HG03558 (cell line): ENCODE measurements at regions not wholly inside any gene's neighbourhood (a gene's known extent, or its start where the extent isn't known, plus 50 kb on each side); places are given as distances from the start of the nearest gene placed in this dataset.
"Not testable (repeated sequence)": the region's sequence is repeated elsewhere in the genome, so short reads cannot be mapped to it uniquely, and the experiment has no call there.

Experiments
- ATAC-seq: cut with Tn5 transposase; IDR thresholded peaks from one replicate; pipeline ENCODE4 v1.9.1; 2021; ENCODE audit warnings: moderate number of reproducible peaks; ENCODE audit not compliant: unreplicated experiment; ENCODE audit errors: extremely low read depth

DNA sequence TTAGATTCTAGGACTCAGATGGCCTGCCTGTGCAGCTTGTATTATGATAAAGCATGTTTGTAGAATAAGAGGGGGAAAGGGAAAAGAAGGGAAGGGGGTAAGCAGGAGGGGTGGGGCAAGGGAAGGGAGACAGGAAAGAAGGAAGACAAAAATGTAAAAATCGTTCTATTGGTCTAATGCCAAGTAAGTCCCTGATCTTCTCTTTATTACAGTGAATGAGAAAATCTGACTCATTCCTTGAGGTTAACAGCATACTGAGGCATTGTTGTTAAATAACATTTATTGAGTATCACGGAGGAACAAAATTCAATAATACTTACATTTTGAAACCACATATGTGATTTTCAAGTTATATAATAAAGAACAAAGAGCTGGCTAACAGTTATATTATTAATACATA, 1534.7 kb downstream of the OLFM4 start:
- ATAC-seq, result no peak

DNA sequence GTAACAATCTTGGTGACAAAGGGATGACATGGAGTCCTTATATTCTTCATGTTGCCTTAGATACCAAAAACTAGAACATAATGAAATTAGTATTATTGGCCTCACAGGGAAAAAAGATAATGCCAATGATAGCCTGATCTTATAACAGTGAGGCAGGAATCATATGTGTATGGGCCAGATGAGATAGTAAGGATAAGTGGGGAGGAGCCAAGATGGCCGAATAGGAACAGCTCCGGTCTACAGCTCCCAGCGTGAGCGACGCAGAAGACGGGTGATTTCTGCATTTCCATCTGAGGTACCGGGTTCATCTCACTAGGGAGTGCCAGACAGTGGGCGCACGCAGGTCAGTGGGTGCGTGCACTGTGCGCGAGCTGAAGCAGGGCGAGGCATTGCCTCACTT, 1543.4 kb downstream of the OLFM4 start:
- ATAC-seq, result not testable (repeated sequence)

DNA sequence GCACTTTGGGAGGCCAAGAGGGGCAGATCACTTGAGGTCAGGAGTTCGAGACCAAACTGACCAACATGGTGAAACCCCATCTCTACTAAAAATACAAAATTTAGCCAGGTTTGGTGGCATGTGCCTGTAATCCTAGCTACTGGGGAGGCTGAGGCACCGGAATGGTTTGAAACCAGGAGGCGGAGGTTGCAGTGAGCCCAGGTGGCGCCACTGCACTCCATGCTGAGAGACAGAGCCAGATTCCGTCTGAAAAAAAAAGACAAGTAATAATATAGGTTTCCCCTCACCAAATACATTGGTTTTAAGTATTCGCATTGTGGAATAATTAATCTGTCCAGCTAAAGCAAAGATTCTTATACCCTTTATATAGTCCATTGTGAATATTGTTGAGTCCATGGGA, 1544.6 kb downstream of the OLFM4 start:
- ATAC-seq, result no peak

DNA sequence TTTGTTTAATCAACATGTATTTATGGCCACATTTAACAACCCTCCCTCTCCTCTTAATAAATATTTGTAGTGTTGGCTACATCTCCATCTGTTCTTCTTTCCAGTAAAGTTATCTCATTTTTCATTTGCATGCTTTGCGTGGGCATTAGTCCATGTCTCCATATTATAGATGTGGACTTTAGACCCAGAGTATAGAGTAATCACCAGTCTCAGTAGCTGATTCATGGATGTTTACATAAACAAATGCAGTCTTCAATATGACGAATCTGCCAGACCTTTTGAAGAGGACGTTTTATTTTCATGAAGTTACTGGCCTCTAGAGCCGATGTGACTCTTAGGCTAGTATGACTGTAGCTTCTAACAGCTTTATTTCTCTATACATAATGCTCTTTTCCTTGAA, 1546.2 kb downstream of the OLFM4 start:
- no peak for ATAC-seq

DNA sequence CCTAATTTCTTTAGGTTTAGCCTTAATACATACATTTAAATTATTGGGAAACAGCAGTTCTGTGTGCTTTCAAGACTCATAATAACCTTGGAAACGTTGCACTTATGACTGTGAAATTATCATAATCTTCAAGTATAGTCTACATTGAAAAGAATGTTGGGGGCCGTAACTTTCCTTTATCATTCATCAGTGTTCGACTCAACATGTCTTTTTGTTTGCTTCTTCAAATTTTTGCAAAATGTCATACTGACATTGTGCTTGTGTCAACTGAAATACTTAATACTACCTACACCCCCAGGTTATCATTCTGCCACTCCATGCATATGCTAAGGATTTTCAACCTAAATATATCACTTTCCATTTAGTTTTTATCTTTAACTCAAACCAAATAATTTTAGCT, 1562.9 kb downstream of the OLFM4 start:
- ATAC-seq, result no peak

DNA sequence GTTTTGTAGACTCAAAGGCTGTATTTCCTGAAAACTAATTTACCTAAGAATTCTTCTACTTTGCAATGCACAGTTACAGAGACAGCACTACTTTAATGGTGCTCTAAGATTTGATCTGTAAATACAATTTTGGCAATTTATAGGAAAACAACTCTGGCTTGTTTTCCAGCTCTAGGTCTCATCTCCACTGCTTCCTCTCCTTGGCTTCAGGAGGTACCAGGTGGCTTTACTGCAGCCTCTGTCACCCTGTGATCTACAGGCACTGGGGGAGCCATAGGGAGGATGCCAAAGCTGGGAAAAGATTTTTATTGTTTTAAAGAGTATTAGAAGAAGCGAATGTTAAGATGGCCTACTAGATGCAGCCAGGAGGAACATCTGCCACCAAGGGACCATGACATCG, 1563.6 kb downstream of the OLFM4 start:
- ATAC-seq, result no peak

DNA sequence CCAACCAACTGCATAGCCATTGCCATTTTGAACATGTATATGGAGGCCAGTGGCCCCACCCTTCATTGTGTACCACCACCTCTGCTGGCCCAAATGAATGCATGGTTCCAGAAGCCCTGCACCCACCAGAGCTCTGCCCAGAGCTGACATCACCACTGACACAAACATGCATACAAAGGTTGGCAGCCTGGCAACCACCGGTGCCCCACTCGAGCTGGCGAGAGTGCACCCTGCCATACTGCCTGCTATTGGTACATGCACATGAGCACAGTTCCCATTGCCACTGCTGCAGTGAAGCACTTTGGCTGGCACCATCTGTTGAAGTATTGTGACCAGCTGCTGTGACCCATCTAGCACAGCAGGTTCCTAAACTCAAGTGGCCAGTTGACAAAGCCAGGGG, 1564.9 kb downstream of the OLFM4 start:
- no peak for ATAC-seq

DNA sequence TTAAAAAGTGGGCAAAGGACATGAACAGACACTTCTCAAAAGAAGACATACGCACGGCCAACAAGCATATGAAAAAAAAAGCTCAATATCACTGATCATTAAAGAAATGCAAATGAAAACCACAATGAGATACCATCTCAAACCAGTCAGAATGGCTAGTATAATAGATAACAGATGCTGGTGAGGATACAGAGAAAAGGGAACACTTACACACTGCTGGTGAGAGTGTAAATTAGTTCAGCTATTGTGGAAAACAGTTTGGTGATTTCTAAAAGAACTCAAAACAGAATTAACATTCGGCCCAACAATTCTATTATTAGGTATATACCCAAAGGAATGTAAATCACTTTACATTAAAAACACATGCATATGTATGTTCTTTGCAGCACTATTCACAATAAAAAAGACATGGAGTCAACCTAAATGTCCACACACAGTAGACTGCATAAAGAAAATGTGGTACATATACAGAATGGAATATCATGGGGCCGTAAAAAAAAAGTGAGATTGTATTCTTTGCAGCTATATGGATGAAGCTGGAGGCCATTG, 1569.0 kb downstream of the OLFM4 start:
- no peak for ATAC-seq

DNA sequence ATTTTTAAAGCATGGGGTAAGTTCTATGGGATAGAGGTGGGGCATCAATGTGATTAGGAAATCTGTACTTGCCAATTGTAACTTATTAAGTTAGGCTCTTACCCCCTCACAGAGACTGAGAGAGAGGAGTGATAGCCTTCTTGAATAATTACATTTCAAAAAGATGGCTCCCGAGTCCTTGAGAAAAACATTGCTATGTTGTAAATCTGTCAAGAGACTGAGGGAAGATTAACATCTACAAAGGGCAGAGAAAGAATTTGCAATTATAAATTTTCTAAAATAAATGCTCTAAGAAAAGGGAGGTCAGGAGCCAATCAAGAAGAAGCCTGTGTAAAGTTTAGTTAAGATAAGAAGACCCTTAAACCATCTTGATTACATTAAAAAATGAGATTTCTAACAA, 1570.8 kb downstream of the OLFM4 start:
- no peak for ATAC-seq

DNA sequence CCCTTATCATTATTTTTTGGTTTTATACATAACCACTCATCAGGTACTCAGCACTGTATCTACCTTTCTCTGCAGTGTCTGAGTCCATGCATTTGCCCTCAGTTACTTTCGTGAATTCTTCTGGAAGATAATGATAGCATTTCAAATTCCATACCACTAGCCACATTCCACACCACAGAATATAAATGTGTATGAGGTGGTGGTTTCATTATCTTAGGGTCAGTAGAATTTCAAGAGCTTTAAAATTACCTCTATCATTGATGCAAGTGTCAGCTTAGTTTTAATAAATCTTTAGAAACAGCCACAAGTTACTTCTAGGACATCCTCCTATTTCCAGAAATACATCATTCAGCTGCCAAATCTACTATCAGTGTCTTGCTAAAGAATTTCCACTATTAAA, 1578.3 kb downstream of the OLFM4 start:
- ATAC-seq, result no peak

DNA sequence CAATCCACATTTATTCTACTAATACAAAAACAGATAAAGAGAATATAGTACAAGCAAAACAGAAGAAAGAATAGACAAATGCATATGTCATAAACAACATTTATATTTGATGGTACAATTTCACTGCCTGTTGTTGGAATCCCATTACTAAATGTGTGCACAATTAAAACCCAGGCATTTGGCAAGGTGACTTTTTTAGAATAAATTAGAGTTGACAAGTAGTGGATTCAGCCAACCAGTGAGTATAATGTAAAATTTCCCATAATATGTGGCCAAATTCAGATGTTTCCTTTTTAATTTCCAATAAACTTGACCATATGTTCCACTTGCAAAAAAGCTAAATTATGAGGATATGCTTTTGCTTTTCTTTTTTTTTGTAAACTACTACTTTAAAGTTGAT, 1578.8 kb downstream of the OLFM4 start:
- ATAC-seq, result no peak

DNA sequence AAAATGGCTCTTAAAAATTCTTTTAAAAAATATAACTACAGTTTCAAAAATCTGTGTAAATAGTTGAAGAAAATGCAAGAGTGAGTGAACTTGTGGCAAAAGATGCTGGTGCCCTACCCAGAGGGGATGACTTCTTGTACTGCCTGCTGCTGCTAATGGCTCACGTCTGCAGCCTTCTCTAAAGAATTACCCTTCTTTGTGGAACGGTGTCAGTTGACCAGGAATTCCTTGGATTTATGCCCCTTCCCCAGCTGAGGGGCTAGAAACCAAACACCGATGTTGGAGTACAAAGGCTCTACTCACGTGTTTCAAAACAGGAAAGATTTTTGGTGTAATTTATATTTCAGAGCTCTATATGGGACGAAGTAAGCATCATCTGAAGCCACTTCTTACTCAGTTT, 1582.8 kb downstream of the OLFM4 start:
- ATAC-seq, result no peak

DNA sequence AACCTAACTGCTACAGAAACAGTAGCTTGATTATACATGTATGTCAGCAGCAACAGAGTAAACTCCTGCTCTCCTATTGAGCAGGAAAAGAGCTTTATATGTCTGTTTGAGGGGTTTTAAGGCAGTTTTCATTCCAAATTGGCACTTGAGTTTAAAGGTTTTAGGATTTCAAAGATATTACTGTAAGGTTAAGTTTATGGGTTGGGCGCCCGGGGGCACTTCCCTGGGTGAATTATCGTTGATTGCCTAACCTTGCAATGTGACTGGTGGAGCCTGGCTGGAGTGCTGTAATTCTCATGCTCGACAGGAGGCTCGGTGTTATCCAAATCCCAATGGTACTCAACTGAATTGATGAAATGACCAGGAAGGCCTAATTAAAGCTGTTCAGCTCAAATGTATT, 1586.1 kb downstream of the OLFM4 start:
- no peak for ATAC-seq

DNA sequence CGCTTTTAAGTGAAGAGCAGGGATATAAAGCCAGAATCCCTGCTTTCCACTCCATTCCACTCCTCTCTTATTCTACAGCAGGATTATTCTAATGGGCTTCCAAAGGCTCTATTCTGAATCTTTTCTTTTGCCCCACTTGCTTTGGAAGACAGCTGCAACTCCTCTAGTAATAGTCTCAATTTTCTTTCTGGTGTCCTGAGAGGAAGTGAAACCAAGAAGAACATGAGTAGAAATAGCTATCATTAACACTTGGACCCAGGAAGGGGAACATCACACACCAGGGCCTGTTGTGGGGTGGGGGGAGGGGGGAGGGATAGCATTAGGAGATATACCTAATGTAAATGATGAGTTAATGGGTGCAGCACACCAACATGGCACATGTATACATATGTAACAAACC, 1597.9 kb downstream of the OLFM4 start:
- ATAC-seq, result not testable (repeated sequence)

DNA sequence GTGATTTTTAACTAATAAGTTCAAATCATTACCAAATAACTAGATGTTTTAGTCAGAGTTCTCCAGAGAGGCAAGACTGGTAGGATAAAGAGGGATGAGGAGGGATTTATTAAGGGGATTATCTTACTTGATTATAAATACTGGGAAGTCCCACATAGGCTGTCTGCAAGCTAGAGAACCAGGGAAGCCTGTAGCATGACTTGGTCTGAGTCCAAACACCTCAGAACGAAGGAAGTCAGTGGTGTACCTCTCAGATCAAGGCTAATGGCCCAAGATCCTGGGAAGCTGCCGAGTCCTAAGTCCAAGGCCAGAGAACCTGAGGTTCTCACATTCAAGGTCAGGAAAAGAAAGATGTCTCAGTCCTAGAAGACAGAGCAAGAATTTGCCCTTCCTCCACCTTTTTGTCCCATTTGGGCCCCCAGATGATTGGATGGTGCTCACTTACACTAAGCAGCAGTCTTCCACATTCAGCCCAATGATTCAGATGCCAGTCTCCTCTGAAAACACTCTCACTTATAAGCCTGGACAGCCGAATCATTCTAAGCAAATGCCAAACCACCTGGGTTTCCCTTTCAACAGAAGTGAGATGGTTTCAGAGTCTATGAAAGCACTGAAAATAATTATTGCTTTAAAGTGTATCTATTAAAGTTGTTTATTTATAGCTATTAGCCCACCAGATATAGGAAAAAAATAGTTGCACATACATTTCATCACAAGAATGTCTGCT, 1599.2 kb downstream of the OLFM4 start:
- no peak for ATAC-seq

DNA sequence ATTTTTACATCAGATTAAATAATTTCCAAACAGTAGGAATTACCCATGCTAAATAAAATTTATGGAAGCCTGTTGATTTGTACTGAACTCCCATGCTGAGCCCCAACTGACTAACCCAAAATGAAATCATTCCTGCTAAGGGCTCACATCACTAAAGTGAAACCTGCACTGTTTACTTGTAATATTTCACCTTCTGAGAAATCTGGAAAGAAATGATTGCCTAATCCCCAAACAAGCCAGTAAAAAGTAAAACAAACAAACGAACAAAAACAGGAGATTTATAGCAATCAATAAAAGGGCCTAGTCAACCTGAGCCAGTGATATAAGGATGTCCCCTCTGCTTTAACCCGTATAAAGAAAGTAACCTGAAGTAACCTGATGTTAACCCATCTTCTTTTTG, 1599.8 kb downstream of the OLFM4 start:
- ATAC-seq, result no peak

DNA sequence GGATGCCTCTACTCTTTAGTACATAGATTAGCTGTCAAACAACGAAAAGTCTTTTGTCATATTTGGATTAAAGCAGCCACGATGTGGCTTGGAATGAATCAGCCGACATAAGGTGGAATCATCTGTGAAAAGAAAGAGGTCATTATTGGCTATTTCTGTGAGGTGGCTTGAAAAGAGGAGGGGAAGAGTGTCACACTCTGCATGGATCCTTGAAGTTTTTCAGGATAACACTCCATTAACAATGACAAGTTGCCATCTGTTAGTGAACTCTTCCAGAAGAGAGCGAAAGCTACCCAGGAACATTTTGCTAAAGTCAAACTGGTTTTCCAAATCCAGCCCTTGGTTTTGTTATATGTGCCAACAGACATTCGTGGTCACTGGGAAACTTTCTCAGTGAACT, 1604.8 kb downstream of the OLFM4 start:
- ATAC-seq, result no peak

DNA sequence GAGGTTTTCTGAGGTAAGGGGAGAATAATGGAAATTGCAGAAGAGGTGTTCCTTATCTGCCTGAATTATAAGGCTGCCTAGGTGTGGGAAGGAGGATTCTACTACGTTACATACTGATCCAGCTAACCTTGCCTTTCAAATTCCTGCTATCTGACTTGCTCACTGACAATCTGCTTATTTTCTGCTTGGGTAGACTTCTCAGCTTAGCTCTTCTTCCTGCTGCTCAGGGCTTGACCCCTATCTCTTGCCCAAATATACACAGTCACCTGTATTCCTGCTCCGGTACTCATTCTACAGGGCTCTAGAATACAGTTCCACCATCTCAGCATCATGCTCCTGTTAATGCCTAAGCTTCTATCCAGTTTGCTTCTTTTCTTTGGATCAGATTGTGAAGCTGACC, 1607.6 kb downstream of the OLFM4 start:
- no peak for ATAC-seq

DNA sequence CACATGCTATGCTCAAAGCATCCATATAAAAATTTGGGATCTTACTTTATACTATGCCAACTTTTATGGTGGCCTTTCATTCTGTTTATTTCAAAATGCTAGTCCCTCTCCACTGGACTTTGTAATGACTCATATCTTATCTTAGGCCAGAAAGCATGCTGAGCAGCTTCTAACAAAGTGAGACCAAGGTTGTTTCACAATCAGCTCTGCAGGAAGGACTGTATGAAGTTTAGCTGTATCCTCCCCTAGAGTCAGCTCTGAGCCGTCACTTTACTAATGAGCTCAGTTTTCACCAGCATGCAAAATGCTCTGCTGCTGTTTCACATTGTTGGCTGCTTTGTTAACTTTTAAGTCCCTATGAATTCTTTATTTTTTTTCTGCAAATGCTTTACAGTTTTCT, 1608.8 kb downstream of the OLFM4 start:
- ATAC-seq, result no peak

DNA sequence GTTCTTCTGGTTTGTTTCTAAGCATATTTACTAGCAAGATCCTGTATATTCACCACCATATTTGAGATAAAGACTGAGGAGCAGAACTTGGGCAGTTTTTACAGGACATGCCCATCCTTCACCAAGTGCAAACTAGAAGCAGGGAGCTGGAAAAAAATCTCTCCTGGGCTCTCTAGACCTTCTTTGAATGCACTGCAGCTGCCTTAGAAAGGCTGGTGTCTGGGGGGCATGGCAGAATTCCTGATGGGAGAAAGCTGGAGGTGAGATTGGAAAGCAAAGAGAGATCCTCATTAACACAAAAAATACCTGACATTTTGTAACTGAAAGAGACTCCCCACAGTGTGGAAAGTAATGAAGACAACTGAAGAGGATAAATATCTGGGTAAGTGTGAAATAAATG, 1612.1 kb downstream of the OLFM4 start:
- no peak for ATAC-seq

DNA sequence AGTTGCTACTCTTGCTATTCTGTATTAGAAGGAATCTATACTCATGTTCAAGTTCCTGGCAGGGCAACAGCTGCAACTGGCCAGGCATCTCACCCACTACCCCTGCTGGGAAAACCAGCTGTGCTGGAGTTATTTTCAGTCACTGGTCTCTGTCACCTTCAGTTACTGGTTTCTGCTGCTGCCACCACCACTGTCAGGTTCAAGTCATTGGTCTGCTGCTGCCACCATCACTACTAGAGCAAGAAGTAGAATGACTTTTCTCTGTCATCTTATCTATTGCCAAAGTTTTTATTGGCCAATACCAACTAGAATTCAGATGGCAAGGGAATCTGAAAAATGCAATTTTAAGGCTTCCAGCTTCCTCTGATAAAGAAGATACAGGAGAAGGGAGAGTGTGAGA, 1615.2 kb downstream of the OLFM4 start:
- ATAC-seq, result no peak

DNA sequence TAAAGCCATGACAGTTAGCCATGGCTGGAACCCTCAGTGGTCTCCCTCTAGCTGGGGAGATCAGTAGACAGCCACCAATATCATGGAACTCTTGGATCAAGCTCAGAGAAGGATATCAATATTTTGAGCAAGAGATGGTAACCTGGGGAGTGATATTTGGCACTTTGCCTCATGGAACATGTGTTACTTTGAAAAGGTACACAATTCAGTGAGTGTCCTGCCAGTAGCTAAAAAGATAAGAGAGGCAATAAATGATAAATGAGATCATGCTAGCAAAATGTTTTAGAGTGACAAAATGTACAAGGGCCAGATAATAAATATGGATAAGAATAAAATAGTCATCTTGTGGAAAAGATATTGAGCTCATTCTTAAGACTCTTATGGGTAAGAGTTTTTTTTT, 1618.7 kb downstream of the OLFM4 start:
- no peak for ATAC-seq
